HG02885 (cell line): ENCODE measurements at regions not wholly inside any gene's neighbourhood (a gene's known extent, or its start where the extent isn't known, plus 50 kb on each side); places are given as distances from the start of the nearest gene placed in this dataset.

ENCODE experiments used
- ATAC-seq: cut with Tn5 transposase; IDR thresholded peaks from one replicate; pipeline ENCODE4 v1.9.1; 2021; ENCODE audit warnings: mild to moderate bottlenecking; ENCODE audit not compliant: unreplicated experiment, poor library complexity

DNA sequence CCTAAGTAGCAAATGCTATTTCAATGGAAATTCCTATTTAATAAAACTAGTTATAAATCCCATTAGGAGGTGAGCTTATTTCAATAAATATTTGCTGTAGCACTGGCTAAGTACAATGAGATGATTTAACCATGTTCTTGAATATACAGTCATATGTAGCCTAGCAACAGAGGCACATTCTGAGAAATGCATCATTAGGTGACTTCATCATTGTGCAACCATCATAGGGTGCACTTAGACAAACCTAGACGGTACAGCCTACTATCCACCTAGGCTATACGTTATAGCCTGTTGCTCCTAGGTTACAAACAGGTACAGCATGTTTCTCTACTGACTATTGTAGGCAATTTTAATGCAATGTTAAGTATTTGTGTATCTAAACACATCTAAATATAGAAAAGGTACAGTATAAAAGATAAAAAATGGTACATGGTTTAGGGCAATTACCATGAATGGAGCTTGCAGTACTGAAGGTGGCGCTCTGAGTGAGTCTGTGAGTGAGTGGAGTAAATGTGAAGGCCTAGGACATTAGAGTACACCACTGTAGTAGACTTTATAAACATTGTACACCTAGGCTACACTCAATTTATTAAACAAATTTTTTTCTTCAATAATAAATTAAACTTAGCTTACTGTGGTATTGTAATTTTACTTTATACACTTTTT is 350.1 kb downstream of the CASP12 start:
- no peak for ATAC-seq

DNA sequence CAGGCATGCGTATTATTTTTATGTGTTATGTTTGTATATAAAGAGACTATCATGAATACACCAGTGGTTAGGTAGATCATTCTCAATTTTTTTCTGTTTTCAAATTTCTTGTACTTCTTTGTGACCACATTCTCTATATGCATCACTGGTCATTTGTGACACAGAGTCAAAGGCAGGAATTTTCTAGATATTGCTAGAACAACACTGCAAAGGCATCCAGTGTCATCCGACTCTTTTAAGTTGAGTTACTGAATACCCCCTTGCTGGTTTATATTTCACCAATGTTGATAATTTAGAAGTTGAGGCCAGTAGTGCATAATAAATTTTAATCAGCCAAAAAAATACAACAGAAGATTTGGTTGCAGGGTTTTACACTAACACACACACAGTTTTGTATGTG is 351.8 kb downstream of the CASP12 start:
- no peak for ATAC-seq

DNA sequence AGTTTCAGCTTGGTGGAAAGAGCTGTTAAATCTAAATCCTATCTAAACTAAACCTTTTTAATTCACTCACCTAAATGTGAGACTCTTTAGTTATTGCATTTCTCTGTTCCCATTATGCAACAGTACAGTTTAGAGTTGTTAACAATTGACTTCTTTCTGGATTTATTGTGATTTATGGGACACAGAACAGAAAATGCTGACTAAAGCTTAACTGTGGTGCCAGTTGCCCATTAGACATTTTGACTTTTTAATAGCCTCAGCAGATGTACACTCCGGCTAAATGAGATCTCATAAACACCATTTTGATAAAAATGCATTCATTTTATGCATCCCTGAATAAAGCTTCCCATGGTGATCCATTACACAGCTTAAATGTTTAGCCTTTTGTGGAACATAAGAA is 356.6 kb downstream of the CASP12 start:
- no peak for ATAC-seq

DNA sequence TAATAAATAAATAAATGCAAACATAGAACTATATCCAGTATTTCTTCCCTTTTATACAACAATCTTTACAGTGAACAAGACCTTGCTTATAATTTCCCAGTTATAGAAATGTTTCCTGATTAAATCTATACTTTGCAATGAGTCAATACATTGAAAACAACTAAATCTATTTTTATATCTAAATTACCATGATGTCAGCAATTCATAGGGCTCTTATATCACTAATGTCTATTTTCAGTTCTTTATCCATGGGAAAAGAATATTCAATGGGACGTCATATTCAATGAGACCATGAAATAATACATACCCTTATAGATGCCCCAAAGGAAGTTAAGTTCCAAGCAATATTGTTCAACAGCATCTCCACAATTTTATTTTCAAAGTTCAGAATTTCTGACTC is 359.9 kb downstream of the CASP12 start:
- no peak for ATAC-seq

DNA sequence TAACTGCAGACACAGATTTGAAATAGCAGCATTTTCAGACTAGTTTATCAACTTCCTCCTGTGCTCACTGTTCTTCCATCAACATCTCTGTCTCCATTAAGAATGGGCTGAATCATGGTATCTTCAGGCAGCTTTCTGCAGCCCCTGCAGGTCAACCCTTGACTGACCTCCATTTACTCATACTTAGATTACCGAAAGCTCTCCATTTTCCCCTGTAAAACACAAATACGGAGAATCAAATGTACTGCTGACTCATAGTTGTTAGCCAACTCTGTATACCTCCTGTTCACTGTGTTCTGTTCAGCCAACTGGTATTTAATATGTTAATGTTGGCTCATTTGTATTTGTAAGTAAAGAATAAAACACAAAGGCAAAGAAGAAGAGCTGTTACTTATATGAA is 364.0 kb downstream of the CASP12 start:
- ATAC-seq = no peak

DNA sequence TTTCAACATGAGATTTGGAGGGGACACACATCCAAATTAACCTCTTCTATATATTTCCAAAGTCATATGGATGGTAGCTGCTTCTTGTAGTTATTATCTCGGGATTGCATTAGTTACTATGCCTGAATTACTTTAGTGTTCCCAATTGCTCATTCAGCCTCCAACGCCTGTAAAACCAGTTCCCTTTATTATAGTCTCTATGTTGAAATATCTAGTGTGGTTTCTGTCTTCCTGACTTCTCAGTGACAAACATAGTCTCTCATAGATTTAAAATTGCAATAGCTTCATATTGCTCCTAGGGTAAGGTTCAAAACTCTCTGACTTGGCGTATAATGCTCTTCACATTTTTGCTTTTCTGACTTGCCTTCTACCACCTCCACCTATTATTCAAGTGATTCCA is 366.4 kb downstream of the CASP12 start:
- no peak for ATAC-seq

DNA sequence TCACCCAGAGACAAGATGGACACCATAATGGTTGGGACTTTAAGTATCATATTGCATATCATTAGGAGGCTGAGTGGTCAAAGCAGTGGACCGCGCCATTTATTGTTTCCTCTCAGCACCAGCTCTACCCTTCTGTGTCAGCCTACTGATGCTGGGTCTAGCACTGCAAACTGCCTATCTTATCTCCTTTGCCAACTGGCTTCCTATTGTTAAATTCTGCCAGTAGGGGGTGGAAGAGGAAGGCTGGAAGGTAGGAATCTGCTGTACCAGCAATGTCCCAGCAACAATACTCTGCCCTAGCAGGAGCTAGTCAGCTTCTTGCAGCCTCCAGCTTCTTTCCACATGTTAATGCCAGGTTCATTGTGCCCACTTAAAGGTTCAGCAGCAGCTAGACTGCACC is 367.1 kb upstream of the PDGFD start:
- no peak for ATAC-seq

DNA sequence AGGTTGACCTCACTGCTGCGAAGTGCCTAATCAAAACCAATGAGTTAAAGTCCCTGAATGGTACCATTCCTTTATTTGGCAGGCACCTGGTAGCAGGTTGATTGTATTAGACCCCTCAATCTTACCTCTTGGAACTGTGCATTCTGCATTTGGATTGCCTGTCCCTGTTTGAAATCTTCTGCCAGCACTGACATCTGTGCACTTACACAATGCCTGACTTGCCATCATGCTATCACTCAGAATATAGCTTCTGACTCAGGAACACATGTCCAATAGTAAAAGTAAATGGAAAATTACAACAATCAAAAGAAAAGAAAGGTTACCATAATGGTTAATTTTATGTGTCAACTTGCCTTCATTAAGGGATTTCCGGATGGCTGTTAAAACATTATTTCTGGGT is 366.0 kb upstream of the PDGFD start:
- ATAC-seq = no peak

DNA sequence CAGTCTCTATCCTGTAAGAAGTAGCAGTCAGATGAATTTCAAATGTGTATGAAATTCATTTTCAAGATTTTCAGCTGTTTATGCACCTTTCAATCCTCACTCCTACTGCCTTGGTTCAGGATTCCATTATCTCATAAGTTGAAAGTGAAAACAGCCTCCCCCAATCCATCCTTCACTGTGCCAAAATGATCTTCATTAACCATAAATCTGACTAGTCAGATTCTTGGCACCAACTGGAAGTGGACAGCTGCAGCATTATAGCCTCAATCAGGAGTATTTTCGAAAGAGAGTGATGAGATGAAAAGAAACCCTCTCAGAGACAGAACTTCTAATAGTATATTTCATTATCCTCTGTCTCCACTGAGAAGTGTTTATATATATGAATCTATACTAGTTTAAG is 365.3 kb upstream of the PDGFD start:
- ATAC-seq = no peak

DNA sequence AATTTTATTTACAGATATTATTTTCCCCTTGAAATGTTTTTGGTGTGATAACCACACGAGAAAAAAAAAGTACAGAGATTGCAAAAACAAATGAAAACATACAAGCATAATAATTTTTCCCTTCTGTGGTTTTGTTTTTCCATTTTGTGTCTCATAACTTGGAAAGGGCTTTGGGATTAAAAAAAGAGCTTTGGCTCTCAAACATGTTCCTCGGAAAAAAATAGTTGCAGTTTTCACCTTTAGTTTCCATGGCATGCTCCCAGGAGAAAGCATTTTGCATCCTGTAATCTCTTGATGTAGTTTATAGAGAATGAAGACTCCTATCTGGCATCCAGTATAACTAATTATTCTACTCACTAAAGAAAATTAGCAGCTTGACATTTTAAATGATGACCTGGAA is 362.1 kb upstream of the PDGFD start:
- ATAC-seq = no peak

DNA sequence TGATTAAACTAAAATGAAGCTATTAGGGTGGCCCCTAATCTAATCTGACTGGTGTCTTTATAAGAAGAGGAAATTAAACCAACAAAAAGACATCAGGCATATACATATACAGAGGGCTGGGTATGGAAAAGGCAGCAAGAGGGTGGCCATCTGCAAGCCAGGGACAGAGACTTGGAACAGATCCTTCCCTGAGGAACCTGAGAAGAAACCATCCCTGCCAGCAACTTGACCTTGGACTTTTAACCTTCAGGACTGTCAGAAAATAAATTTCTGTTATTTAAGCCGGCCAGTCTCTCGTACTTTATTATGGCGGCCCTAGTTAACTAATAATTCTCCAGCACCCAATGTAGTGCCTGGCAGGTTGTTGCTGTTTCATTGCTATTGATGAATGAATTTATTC is 361.5 kb upstream of the PDGFD start:
- no peak for ATAC-seq

DNA sequence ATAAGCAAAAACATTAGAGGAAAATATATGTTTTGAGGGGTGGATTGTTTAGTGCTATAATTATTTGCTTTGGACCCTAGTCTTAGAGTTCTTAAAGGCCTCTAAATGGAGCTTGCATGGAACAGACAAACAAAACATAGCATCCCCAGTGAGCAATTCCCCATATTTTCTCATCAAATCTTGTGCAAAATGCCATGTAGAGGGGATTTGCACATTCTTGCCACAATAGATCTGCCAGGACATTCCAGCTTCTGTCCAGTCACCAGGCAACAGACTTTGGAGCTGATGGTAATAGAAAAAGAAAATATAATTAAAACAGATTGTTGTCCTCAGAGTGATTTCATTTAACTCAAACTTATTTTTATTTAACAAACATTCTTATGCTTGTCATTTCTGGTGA is 360.3 kb upstream of the PDGFD start:
- ATAC-seq = no peak

DNA sequence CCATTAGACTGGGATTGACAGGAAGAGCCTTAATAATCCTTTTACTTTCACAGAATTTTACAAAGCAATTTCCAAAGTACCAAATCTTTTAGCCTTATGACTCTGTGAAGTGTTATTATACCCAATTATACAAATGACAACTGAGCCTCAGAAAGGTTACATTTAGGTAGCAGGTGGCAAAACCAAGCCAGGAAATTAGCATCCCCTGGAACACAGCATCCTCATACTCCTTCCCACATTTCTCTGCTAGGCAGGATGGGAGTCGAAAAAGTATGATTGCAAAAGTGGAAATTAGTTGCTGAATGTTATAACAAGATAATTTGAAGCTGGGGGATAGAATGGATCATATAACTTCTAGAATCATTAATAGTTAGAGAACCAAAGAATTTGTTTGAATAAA is 359.7 kb upstream of the PDGFD start:
- ATAC-seq = no peak

DNA sequence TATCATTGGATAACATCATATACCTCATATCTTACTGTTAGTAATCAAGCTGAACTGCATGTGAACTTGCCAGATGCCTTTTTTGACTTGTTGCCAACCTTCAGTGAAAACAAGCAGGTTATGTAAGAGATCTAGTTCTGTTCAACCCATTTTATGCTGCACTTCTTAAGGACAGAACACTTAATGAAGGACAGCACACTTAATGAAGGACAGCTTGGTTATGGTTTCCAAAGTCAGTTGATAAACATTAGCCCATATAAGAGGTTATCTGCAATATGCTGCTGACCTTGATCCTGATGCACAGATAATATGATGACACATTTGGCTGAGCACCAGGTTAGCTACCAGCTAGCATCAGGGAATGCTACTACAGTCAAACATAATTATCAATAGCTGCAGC is 358.7 kb upstream of the PDGFD start:
- ATAC-seq = no peak

DNA sequence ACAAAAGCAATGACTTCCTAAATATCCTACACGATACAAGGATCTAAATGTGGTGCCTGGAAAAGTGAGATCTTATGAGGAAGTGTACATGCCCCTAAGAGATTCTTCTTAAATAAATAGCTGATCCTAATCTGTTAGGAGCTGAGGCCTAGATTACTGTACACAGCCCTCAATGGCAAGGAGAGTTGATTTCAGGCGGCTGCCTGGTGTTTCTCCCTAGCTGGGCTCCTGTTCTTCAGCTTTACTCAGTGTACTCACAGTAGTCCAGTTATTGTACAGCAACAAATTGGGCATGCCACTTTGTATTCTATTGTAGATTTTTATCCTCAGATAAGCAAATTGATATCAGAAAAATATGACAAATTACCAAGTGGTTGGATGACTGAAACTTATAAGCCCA is 358.2 kb upstream of the PDGFD start:
- no peak for ATAC-seq

DNA sequence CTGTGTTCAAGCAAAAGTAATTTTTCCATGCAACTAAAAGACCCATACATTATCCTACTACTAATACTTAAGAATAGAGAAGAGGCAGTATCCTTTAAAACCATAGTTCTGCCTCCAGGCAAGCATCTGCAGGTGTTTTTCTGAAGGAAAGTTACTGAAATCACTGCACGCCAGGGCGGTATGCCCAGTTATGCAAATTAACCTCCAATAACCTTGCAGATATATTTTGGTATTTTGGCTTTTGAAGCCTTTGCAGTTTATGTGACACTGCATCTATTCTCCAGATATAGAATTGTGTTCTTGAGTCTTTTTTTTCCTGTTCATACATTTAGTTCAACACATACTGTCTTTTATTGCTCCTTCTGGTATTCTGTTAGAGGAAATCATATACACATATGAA is 346.2 kb upstream of the PDGFD start:
- ATAC-seq = no peak

DNA sequence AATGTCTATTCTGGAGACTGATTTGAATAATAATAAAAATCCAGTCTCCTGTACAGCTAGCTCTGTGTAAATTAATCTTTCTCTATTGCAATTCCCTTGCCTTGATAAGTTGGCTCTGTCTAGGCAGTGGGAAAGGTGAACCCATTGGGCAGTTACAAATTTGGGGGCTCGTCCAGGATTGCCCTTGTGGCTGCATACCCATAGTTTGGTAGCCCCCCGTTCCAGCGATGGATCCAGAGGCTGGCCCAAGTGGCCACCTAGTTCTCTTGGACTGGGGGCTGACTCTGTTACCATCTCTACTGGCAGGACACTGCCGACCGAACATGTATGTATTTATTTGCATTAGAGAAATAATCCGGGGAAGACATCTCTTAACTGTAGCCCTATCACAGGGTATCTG is 326.2 kb upstream of the PDGFD start:
- ATAC-seq = no peak

DNA sequence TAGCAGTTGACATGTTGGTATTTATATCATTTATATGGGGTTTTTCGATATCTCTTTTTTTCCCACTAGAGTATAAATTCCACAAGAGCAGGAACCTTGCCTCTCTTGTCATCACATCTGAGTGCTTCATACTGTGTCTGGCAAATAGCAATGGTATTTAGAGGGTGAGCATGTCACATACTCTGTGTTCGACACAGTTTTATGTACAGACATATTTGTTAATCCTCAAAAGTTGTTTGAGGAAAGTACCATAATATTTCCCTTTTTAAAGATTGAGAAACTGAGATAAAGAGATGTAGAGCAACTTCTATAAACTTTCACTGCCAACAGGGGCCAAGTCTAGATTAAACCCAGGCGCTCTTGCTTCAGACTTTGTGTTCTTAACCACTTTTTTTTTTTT is 324.6 kb upstream of the PDGFD start:
- no peak for ATAC-seq

DNA sequence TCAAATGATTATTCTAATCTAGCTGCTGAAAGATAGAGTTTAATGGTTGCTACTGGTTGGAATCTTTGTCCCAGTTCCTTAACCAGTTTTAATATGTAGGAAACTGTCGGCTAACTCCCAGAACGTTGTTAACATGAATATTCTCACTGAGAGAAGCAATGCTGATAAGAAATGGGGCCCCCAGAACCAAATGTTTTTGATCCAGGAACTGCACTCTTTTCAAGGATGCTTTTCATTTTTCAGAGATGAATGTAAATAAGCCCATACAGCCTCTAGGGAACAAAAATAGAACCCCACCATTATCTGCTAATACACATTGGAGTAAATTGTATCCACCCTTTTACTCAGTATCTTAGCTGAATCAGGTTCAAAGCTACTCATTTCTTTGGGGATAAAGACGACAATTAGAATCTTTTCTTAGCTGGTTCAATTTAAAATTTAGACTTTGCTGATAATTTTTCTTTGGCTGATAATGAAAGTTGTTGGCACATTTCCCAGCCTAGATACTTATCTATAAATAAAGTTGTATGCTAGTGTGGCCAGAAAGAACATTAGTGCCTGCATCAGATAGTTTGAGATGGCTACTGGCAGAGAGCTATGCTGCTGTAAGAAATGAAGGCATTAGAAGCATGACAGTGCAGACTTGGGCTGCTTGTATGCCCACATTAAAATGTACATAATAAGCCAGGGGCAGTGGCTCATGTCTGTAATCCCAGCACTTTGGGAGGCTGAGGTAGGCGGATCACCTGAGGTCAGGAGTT is 323.3 kb upstream of the PDGFD start:
- ATAC-seq = no peak

DNA sequence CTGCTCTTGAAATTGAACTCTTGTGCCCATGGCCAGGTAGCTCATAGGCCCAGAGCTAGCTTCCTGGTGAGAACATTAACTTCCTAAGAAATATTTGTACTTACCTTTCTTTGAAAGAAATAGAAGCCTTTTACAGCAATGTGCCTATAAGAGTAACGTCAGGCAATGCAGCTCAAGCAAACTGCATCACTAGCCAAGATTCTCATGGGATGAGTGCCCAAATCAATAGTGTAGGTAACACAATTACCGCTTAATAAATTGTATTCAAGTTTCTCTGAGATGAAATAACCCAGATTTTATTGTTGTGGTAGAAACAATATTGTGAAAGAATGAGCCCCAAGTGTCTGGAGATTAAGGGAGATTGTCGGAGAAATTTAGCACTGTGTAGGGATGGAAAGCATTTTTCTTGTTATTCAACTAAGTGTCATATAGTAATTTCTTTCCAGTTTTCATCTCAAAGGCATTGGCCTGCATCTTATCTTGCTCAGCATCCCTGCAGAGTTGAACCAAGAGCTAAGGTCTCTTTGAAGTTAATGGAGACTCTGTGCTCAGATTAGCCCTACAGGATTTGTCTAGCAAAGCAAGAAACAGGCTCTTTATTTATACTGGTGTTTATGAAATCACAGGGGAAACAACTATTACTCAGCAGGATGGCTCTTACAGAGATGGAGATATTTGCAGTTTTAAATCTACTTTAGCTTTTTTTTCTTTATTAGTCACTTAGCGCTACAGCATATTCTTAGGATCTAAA is 321.0 kb upstream of the PDGFD start:
- ATAC-seq = no peak

DNA sequence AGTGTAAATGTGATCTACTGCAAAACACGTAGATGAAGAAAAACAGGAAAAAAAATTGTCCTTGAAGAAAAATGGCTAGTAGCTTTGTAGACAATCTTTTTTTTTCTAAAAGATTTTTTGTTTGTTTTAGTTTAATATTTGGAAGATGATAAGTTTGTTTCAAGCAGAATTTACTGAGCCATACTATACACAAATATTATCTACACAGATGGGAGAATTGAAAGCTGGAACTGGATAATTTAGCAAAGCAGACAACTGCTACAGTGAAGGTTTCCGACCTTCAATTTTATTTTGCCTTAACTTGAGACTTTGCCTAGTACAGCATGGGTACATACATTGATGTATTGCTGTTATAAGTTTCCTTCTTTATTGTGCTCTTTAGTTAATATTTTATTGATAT is 313.0 kb upstream of the PDGFD start:
- no peak for ATAC-seq

DNA sequence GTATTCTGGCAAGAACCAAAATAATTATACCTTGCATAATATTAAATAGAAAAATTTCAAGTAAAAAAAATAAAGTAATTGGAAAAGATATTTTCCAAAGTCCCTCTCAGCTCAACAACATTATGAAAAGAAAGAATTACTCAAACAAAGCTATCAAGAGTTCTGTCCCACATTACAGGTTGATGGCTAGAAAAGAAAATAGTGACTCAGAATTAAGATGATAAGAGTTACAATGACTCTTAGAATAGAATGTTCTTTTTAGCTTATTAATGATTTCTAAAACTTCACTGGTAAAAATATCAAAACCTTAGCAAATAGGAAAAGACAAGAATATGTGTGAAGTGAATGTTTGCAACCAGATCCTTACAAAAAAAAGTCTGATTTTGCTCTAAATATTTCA is 312.5 kb upstream of the PDGFD start:
- ATAC-seq = no peak
